HG02610 (cell line): ENCODE measurements at regions not wholly inside any gene's neighbourhood (a gene's known extent, or its start where the extent isn't known, plus 50 kb on each side); places are given as distances from the start of the nearest gene placed in this dataset.

Source experiments
- ATAC-seq: cut with Tn5 transposase; IDR thresholded peaks from one replicate; pipeline ENCODE4 v1.9.1; 2021; ENCODE audit warnings: mild to moderate bottlenecking, moderate library complexity; ENCODE audit not compliant: unreplicated experiment

GRCh38 chrY:8390310-8390709 is 947.0 kb upstream of the TSPY4 start:
- ATAC-seq = no peak

- ATAC-seq = no peak
These were observed 944.0 kb upstream of the TSPY4 start for GRCh38 chrY:8393246-8393645.

DNA sequence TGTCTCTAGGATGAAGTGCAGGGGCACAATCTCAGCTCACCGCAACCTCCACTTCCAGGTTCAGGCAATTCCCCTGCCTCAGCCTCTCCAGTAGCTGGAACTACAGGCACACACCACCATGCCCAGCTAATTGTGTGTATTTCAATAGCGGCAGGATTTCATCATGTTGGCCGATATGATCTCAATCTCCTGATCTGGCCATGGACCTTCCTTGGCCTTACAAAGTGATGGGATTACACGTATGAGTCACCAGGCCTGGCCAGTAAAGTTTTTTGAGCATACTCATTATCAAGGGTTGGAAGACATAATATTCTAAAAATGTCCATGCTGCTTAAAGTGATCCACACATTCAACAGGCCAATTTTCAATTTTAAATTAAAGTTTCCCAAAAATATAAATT is 914.4 kb upstream of the TSPY4 start:
- no peak for ATAC-seq

DNA sequence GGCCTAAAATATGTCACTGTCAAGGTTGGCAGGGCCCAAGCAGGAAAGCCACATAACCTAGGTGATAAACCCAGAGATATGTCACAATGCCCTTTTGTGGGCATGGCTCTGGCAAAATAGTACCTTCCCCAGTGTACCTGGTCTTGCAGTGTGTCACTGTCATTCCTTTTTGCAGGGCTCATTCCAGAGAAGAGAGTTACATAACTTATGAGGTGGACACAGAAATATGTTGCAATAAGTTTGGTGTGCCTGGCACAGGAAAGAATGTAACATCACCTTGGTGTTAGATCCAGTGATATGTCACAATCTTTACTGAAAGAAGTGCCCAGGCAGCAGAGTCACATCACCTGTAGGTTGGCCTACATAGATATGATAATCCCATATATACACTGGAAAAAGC is 910.8 kb upstream of the TSPY4 start:
- no peak for ATAC-seq

GRCh38 chrY:8437510-8437909 is 899.8 kb upstream of the TSPY4 start:
- no peak for ATAC-seq

GRCh38 chrY:8442097-8442496 is 895.2 kb upstream of the TSPY4 start:
- no peak for ATAC-seq

GRCh38 chrY:8452963-8453362 is 884.3 kb upstream of the TSPY4 start:
- no peak for ATAC-seq

DNA sequence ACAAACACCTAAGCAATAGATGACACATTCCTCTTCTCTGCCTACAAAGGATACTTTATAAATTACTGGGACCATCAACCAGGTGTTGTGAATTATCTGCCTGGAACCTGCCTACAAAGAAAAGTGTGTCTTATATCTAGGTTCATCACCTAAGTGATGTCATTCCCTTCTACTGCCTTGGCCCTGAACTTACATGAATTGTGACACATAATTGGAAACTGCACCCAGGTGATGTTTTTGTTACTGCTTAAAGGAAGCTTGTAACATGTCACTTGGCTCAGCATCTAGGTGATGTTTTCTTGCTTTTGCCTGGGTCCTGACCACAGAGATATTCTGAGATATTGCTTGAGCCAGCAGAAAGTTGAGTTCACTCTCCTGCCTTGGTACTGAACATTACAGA is 870.5 kb upstream of the TSPY4 start:
- ATAC-seq = no peak

DNA sequence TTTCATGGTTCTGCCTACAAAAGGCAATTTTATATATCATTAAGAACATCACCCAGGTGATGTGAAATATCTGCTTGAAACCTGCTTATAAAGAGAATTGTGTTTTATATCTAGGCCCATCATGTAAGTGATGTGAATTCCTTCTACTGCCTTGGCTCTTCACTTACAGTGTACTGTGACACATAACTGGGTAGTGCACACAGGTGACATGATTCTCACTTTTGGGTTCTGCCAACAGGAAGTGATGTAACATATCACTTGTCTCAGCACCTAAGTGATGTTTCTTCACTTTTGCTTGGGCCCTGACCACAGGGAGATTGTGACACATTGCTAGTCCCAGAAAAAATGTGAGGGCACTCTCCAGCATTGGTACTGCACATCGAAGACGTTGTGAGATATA is 867.0 kb upstream of the TSPY4 start:
- ATAC-seq = no peak

DNA sequence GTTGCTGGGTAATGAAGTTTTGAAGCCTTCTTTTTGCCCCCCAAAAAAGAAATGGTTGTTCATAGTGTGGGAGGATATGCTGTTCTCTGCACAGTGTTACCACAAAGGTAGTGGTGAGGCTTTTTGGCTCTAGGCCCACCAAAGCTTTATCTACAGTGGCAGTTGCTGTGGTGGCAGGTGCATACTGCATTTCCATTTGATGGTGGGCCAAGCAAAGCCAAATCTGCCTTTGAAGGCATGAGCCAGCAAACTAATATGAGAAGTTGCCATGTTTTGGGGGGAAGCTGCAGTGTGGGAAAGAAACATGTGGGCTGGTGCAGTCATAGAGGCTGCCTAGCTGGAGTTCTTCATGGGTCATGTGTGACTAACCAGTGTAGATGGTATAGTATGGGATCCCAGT is 858.1 kb upstream of the TSPY4 start:
- no peak for ATAC-seq

GRCh38 chrY:8488955-8489354 is 848.3 kb upstream of the TSPY4 start:
- ATAC-seq = no peak

GRCh38 chrY:8489880-8490630 is 847.2 kb upstream of the TSPY4 start:
- no peak for ATAC-seq

GRCh38 chrY:8494396-8494795 is 842.9 kb upstream of the TSPY4 start:
- ATAC-seq = no peak

DNA sequence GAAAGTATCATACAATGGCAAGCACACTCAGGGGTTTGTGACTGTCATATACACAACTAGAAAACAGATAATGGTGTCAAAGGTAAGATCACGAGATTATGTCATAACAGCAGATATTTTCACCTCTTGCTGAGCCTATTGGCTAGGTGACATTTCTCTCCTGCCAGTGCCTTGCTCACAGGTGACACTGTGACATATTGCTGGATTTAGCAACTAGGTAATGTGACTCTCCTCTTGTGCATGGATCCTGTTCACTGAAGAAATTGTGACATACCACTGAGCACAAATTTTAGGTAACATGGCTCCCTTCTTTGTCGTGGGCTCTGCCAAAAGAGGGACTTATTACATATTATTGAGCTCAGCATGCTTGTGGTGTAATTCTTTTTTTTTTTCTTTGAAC is 842.0 kb upstream of the TSPY4 start:
- no peak for ATAC-seq

- ATAC-seq = no peak
These were observed 836.4 kb upstream of the TSPY4 start for GRCh38 chrY:8500888-8501287.

DNA sequence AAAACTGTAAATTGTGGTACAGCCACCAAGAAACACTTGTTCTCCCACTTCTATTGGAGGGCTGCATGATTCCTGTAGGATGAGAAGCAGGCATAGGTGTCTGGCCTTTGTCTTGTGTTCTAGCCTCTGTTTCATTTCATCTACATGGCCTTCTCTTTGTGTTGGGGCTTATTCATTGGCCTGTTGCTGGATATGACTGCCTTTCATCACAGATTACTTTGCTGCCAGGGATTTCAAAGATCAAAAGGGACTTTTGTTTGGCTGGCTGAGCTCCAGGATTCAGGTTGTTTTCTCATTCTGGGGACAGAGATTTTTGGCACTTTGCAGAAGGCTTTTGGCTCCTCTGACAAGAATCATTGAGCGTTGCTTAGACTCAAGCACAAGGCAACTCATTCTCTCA is 803.8 kb upstream of the TSPY4 start:
- no peak for ATAC-seq

DNA sequence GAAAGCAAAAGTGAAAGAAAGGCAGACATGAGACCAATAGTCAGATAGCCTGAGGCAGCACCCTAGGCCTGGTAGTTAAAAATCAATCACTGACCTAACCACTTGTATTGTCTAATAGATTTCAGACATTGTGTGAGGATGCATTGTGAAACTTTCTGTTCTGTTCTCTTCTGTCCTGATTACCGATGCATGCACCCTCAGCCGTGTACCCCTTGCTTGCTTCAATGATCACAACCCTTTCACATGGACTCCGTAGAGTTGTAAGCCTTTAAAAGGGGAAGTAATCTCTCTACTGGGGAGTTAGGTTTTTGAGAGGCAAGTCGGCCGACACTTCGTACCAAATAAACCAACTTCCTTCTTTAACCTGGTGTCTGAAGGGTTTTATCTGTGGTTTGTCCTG is 801.6 kb upstream of the TSPY4 start:
- ATAC-seq = peak; percentile 99

DNA sequence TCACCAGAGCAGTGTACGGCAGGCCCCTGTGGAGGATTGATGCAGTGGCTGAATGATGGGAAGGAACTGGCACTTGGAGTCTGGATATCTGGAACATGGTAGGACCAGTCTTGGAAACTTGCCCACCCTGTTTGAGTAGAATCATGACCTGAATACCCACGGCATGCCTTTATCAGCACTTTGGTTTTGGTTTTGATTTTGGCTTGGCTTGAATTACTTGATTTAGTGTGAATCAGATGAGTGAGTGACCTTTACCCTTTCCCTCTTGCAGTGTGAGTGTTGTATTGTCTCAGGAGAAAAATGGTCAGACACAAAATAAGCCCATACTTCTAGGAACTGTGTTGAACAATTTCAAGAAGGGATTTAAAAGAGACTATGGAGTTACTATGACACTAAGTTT is 801.0 kb upstream of the TSPY4 start:
- no peak for ATAC-seq

DNA sequence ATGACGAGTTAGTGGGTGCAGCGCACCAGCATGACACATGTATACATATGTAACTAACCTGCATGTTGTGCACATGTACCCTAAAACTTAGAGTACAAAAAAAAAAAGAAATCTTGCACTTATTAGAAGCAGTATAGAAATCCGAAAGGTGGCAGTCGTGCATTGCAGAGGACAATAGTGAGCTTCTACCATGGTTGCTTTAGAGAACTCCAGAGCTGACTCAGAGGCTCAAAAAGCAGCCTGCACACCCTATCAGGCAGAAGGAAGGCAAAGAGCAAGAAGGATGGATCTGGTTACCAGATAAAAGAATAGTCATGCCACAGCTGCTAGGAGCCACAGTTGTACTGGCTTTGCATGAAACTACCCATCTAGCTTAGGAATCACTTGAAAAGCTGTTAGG is 796.0 kb upstream of the TSPY4 start:
- no peak for ATAC-seq

DNA sequence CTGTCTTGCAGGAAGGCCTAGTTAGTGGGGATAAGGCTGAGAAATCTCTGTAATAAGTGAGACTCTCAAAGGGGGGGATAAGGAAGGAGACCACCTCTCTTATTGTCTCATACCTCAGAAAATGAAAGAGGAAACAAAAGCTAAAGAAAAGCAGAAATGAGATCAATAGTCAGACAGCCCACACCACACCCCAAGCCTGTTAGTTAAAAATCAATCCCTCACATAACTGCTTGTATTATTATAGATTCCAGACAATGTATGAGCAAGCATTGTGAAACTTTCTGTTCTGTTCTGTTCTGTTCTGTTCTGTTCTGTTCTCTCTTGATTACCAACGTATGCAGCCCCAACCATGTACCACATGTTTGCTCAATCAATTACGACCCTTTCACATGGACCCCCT is 792.5 kb upstream of the TSPY4 start:
- ATAC-seq = no peak

- no peak for ATAC-seq
These were observed 789.3 kb upstream of the TSPY4 start for GRCh38 chrY:8547931-8548330.

- no peak for ATAC-seq
These were observed 785.9 kb upstream of the TSPY4 start for GRCh38 chrY:8551323-8551722.

DNA sequence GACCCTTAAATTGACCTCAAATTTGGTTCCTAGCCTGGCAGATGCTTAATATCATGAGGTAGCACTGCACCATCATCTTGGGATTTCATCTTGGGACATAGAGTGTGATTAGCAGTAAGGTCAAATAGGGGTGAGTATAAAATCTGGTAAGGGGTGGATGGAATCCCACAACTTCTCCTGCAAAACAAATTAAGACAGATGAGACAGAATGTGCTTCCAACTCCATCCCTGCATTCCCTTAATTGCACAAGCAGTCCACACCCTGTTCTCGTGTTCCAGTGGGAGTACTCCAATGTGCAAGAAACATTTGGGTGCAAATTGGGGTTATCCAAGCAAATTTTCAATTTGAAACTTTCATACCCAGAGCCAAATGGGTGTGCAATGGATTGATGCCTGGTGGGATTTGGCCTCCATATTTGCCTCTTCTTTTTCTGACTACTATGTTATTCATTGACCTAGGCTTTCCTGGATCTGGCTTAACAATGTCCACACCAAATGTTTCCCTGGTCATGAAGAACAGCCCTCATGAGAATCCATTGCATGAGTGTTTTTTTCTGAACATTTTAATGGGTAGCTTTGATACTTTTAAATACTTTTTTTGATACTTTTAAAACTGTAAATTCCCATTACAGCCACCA is 785.0 kb upstream of the TSPY4 start:
- ATAC-seq = no peak
